ENCODE measurements at regions not wholly inside any gene's neighbourhood (a gene's known extent, or its start where the extent isn't known, plus 50 kb on each side); places are given as distances from the start of the nearest gene placed in this dataset.

- DNase-seq, result no peak
Measured at GRCh38 chr20:10868299-10868698, 194.5 kb upstream of the JAG1 start.

- DNase-seq, result no peak
Measured at GRCh38 chr20:10873026-10873425, 199.2 kb upstream of the JAG1 start.

- DNase-seq, result no peak
Measured at GRCh38 chr20:10875653-10876052, 201.9 kb upstream of the JAG1 start.

- DNase-seq, result no peak
Measured at GRCh38 chr20:10876558-10876957, 202.8 kb upstream of the JAG1 start.

- no peak for DNase-seq
Measured at GRCh38 chr20:10877342-10877741, 203.5 kb upstream of the JAG1 start.

GRCh38 chr20:10883166-10883565 lies 209.4 kb upstream of the JAG1 start:
- no peak for DNase-seq

- no peak for DNase-seq
Measured at GRCh38 chr20:10893321-10893720, 219.5 kb upstream of the JAG1 start.

GRCh38 chr20:10897336-10897735 lies 223.5 kb upstream of the JAG1 start:
- DNase-seq, result no peak

- no peak for DNase-seq
Measured at GRCh38 chr20:10898552-10898951, 224.8 kb upstream of the JAG1 start.

GRCh38 chr20:10902174-10902573 lies 228.4 kb upstream of the JAG1 start:
- DNase-seq, result no peak

GRCh38 chr20:10902576-10903282 lies 228.9 kb upstream of the JAG1 start:
- no peak for DNase-seq

GRCh38 chr20:10906834-10907233 lies 233.0 kb upstream of the JAG1 start:
- DNase-seq, result no peak

GRCh38 chr20:10909803-10910202 lies 236.0 kb upstream of the JAG1 start:
- DNase-seq, result no peak

GRCh38 chr20:10910535-10911178 lies 236.9 kb upstream of the JAG1 start:
- DNase-seq, result no peak

GRCh38 chr20:10911298-10911697 lies 237.5 kb upstream of the JAG1 start:
- DNase-seq, result no peak

GRCh38 chr20:10915815-10916214 lies 242.0 kb upstream of the JAG1 start:
- no peak for DNase-seq

GRCh38 chr20:10916312-10916711 lies 242.5 kb upstream of the JAG1 start:
- DNase-seq, result no peak

GRCh38 chr20:10917826-10918225 lies 244.0 kb upstream of the JAG1 start:
- DNase-seq, result no peak

GRCh38 chr20:10919396-10920140 lies 245.8 kb upstream of the JAG1 start:
- DNase-seq, result no peak

- no peak for DNase-seq
Measured at GRCh38 chr20:10920396-10920795, 246.6 kb upstream of the JAG1 start.

- no peak for DNase-seq
Measured at GRCh38 chr20:10921491-10922010, 247.8 kb upstream of the JAG1 start.

- DNase-seq, result no peak
Measured at GRCh38 chr20:10922506-10922905, 248.7 kb upstream of the JAG1 start.

GRCh38 chr20:10922941-10923340 lies 249.1 kb upstream of the JAG1 start:
- no peak for DNase-seq

- no peak for DNase-seq
Measured at GRCh38 chr20:10924644-10925201, 250.9 kb upstream of the JAG1 start.

All from DMS79 (cell line).